ENCODE measurements at regions not wholly inside any gene's neighbourhood (a gene's known extent, or its start where the extent isn't known, plus 50 kb on each side); places are given as distances from the start of the nearest gene placed in this dataset.

DNA sequence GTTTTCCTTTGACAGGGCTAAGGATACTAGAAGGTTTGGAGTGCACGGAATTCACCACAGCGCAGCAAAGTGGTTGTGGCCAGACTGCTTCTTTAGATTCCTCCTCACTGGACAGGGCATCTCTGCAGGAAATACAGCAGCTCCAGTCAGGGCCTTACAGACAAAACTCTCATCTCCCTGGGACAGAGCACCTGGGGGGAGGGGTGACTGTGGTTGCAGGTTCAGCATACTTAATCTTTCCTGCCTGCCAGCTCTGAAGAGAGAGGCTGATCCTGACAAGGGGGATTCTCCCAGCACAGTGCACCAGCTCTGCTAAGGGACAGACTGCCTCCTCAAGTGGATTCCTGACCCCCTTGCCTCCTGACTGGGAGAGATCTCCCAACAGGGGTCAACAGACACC is 1257.9 kb downstream of the NXPH1 start:
- TF ChIP-seq ZNF37A (tag by site-specific recombination; IDR thresholded peaks at IDR 0.05) (no peak), KLF1 (tag by site-specific recombination; IDR thresholded peaks at IDR 0.05) (no peak), ZNF112 (tag by site-specific recombination; IDR thresholded peaks at IDR 0.05) (no peak), ZNF433 (tag by site-specific recombination; IDR thresholded peaks at IDR 0.05; ENCODE audit: low read depth) (no peak), ZBTB21 (tag by site-specific recombination; IDR thresholded peaks at IDR 0.05) (no peak), KLF8 (tag by site-specific recombination; IDR thresholded peaks at IDR 0.05) (no peak), KLF16 (tag by site-specific recombination; IDR thresholded peaks at IDR 0.05) (no peak), TCF7L2 (IDR thresholded peaks at IDR 0.05; ENCODE audit: borderline replicate concordance, low read depth, low read length) (no peak), ZNF626 (tag by site-specific recombination; IDR thresholded peaks at IDR 0.05) (no peak), ZNF707 (tag by site-specific recombination; IDR thresholded peaks at IDR 0.05) (no peak)
- TF ChIP-seq, protein P1, sequence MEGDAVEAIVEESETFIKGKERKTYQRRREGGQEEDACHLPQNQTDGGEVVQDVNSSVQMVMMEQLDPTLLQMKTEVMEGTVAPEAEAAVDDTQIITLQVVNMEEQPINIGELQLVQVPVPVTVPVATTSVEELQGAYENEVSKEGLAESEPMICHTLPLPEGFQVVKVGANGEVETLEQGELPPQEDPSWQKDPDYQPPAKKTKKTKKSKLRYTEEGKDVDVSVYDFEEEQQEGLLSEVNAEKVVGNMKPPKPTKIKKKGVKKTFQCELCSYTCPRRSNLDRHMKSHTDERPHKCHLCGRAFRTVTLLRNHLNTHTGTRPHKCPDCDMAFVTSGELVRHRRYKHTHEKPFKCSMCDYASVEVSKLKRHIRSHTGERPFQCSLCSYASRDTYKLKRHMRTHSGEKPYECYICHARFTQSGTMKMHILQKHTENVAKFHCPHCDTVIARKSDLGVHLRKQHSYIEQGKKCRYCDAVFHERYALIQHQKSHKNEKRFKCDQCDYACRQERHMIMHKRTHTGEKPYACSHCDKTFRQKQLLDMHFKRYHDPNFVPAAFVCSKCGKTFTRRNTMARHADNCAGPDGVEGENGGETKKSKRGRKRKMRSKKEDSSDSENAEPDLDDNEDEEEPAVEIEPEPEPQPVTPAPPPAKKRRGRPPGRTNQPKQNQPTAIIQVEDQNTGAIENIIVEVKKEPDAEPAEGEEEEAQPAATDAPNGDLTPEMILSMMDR (tag by site-specific recombination; IDR thresholded peaks at IDR 0.05) = no peak
- TF ChIP-seq, protein P2, sequence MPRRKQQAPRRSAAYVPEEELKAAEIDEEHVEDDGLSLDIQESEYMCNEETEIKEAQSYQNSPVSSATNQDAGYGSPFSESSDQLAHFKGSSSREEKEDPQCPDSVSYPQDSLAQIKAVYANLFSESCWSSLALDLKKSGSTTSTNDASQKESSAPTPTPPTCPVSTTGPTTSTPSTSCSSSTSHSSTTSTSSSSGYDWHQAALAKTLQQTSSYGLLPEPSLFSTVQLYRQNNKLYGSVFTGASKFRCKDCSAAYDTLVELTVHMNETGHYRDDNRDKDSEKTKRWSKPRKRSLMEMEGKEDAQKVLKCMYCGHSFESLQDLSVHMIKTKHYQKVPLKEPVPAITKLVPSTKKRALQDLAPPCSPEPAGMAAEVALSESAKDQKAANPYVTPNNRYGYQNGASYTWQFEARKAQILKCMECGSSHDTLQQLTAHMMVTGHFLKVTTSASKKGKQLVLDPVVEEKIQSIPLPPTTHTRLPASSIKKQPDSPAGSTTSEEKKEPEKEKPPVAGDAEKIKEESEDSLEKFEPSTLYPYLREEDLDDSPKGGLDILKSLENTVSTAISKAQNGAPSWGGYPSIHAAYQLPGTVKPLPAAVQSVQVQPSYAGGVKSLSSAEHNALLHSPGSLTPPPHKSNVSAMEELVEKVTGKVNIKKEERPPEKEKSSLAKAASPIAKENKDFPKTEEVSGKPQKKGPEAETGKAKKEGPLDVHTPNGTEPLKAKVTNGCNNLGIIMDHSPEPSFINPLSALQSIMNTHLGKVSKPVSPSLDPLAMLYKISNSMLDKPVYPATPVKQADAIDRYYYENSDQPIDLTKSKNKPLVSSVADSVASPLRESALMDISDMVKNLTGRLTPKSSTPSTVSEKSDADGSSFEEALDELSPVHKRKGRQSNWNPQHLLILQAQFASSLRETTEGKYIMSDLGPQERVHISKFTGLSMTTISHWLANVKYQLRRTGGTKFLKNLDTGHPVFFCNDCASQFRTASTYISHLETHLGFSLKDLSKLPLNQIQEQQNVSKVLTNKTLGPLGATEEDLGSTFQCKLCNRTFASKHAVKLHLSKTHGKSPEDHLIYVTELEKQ (tag by site-specific recombination; IDR thresholded peaks at IDR 0.05; ENCODE audit: borderline replicate concordance) = no peak

Data from HEK293 (cell line).